ENCODE measurements at regions not wholly inside any gene's neighbourhood (a gene's known extent, or its start where the extent isn't known, plus 50 kb on each side); places are given as distances from the start of the nearest gene placed in this dataset.

- POLR2A ChIA-PET, result no interaction called here
- peaks cover 2% of the 10 kb centered on the region for H3K9me3 Mint-ChIP-seq
- H3K27me3 Mint-ChIP-seq, result peaks cover 12% of the 10 kb centered on the region
- no peak for DNase-seq
- H3K4me1 Mint-ChIP-seq (ENCODE audit: low read depth), result no peaks in the 10 kb centered on the region
- H3K27ac Mint-ChIP-seq, result no peak overlapping the region
- CTCF ChIA-PET, result no interaction called here
- H3K4me3 Mint-ChIP-seq, result no peak overlapping the region
- H3K36me3 Mint-ChIP-seq, result no peaks in the 10 kb centered on the region
- intact Hi-C loops (cut with micrococcal nuclease), result no loop called here
Observed at GRCh38 chr14:61961369-61961768, 199.1 kb downstream of the SNAPC1 start.

- Mint-ChIP-seq H3K4me1 (ENCODE audit: low read depth) (no peaks in the 10 kb centered on the region), H3K4me3 (no peak overlapping the region), H3K9me3 (no peaks in the 10 kb centered on the region), H3K27ac (no peak overlapping the region), H3K27me3 (peaks cover 12% of the 10 kb centered on the region), H3K36me3 (no peaks in the 10 kb centered on the region)
- DNase-seq, result no peak
- intact Hi-C loops (cut with micrococcal nuclease), result no loop called here
- CTCF ChIA-PET, result no interaction called here
- POLR2A ChIA-PET, result no interaction called here
Observed at GRCh38 chr14:61963926-61964325, 201.7 kb downstream of the SNAPC1 start.

- Mint-ChIP-seq H3K36me3 (no peaks in the 10 kb centered on the region), H3K9me3 (no peaks in the 10 kb centered on the region), H3K27ac (no peak overlapping the region), H3K4me3 (no peak overlapping the region), H3K27me3 (peaks cover 14% of the 10 kb centered on the region), H3K4me1 (ENCODE audit: low read depth) (no peaks in the 10 kb centered on the region)
- POLR2A ChIA-PET, result no interaction called here
- CTCF ChIA-PET, result interaction anchor here (1.0 kb wide), 1 partner anchor 104 kb away, joined by 3 read pairs; no protein-coding TSS in a partner anchor
- DNase-seq, result no peak
- intact Hi-C loops (cut with micrococcal nuclease), result no loop called here
Observed at GRCh38 chr14:61965030-61965745, 203.0 kb downstream of the SNAPC1 start.

GRCh38 chr14:61968207-61968606 lies 206.0 kb downstream of the SNAPC1 start:
- no peaks in the 10 kb centered on the region for H3K36me3 Mint-ChIP-seq
- H3K4me1 Mint-ChIP-seq (ENCODE audit: low read depth), result no peaks in the 10 kb centered on the region
- H3K27ac Mint-ChIP-seq, result no peak overlapping the region
- ChIA-PET CTCF (interaction anchor here (0.7 kb wide), 1 partner anchor 1747 kb away, joined by 3 read pairs; no protein-coding TSS in a partner anchor), POLR2A (no interaction called here)
- intact Hi-C loops (cut with micrococcal nuclease), result no loop called here
- no peak overlapping the region for H3K4me3 Mint-ChIP-seq
- H3K27me3 Mint-ChIP-seq, result peaks cover 9% of the 10 kb centered on the region
- DNase-seq, result no peak
- no peaks in the 10 kb centered on the region for H3K9me3 Mint-ChIP-seq

DNA sequence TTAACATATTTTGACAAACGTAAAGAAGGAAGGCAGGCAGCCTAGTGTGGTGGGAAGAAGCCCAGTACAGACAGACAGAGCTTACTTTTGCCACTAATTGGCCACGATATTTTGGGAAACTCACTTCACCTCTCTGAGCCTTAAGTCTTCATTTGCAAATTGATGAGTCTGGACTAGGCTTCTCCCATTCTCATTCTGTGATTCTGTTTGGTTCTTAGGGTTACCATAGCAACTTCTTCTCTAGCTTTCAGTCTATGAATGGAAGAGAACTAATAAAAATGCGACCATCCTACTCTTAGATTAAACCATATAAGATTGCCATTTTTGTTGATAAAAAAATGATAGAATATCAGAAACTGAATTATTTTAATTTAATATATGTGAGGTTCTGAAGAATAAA lies 210.5 kb downstream of the SNAPC1 start:
- H3K36me3 Mint-ChIP-seq, result no peaks in the 10 kb centered on the region
- ChIA-PET POLR2A (no interaction called here), CTCF (no interaction called here)
- DNase-seq, result no peak
- intact Hi-C loops (cut with micrococcal nuclease), result no loop called here
- H3K9me3 Mint-ChIP-seq, result peaks cover 18% of the 10 kb centered on the region
- H3K4me1 Mint-ChIP-seq (ENCODE audit: low read depth), result no peaks in the 10 kb centered on the region
- no peak overlapping the region for H3K27ac Mint-ChIP-seq
- no peak overlapping the region for H3K4me3 Mint-ChIP-seq
- H3K27me3 Mint-ChIP-seq, result peaks cover 8% of the 10 kb centered on the region

GRCh38 chr14:61973981-61974380 lies 211.8 kb downstream of the SNAPC1 start:
- ChIA-PET POLR2A (no interaction called here), CTCF (interaction anchor here (1.6 kb wide), 1 partner anchor 17 kb away, joined by 3 read pairs; no protein-coding TSS in a partner anchor)
- no peaks in the 10 kb centered on the region for H3K4me1 Mint-ChIP-seq (ENCODE audit: low read depth)
- H3K27me3 Mint-ChIP-seq, result peaks cover 8% of the 10 kb centered on the region
- intact Hi-C loops (cut with micrococcal nuclease), result no loop called here
- H3K9me3 Mint-ChIP-seq, result peaks cover 18% of the 10 kb centered on the region
- H3K27ac Mint-ChIP-seq, result no peak overlapping the region
- no peak overlapping the region for H3K4me3 Mint-ChIP-seq
- no peaks in the 10 kb centered on the region for H3K36me3 Mint-ChIP-seq
- no peak for DNase-seq

DNA sequence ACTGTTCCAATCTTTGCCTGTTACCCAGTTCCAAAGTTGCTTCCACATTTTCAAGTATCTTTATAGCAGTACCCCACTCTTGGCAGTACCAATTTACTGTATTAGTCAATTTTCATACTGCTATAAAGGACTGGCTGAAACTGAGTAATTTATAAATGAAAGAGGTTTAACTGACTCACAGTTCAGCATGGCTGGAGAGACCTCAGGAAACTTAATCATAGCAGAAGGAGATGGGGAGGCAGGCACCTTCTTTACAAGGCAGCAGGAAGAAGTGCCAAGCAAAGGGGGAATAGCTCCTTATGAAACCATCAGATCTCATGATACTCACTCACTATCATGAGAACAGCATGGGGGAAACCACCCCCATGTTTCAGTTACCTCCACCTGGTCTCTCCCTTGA lies 215.0 kb downstream of the SNAPC1 start:
- Mint-ChIP-seq H3K27ac (no peak overlapping the region), H3K36me3 (no peaks in the 10 kb centered on the region), H3K4me3 (no peak overlapping the region), H3K9me3 (peaks cover 18% of the 10 kb centered on the region), H3K27me3 (peaks cover 6% of the 10 kb centered on the region), H3K4me1 (ENCODE audit: low read depth) (no peaks in the 10 kb centered on the region)
- ChIA-PET POLR2A (no interaction called here), CTCF (no interaction called here)
- no peak for DNase-seq
- intact Hi-C loops (cut with micrococcal nuclease), result no loop called here

DNA sequence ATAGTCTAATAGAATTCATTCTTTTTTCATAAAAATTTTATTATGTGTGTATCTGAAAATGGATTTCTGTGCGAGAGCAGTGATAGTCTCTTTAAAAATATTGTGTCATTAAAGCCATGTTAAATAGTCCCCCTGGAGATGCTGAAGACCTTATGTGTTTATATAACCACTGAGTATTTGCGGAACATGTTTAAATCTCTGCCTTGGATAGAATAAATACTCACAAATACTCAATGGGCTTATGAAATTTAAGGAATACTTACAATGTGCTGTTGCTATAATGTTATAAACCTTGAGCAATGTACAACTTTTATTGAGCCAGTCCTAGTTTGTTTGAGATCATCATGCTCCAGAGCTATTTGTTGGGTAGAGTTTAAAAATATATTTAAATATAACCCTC lies 226.0 kb downstream of the SNAPC1 start:
- no peaks in the 10 kb centered on the region for H3K9me3 Mint-ChIP-seq
- ChIA-PET CTCF (no interaction called here), POLR2A (no interaction called here)
- DNase-seq, result no peak
- H3K36me3 Mint-ChIP-seq, result no peaks in the 10 kb centered on the region
- intact Hi-C loops (cut with micrococcal nuclease), result no loop called here
- H3K4me1 Mint-ChIP-seq (ENCODE audit: low read depth), result no peaks in the 10 kb centered on the region
- H3K4me3 Mint-ChIP-seq, result no peak overlapping the region
- H3K27me3 Mint-ChIP-seq, result no peaks in the 10 kb centered on the region
- no peak overlapping the region for H3K27ac Mint-ChIP-seq

- CTCF ChIA-PET, result no interaction called here
- Mint-ChIP-seq H3K27me3 (peaks cover 3% of the 10 kb centered on the region), H3K9me3 (no peaks in the 10 kb centered on the region), H3K36me3 (no peaks in the 10 kb centered on the region), H3K4me1 (ENCODE audit: low read depth) (no peaks in the 10 kb centered on the region), H3K4me3 (no peak overlapping the region), H3K27ac (no peak overlapping the region)
- POLR2A ChIA-PET, result no interaction called here
- intact Hi-C loops (cut with micrococcal nuclease), result no loop called here
- DNase-seq, result no peak
Observed at GRCh38 chr14:61992139-61992538, 229.9 kb downstream of the SNAPC1 start.

- H3K9me3 Mint-ChIP-seq, result no peaks in the 10 kb centered on the region
- no peak overlapping the region for H3K27ac Mint-ChIP-seq
- no peaks in the 10 kb centered on the region for H3K36me3 Mint-ChIP-seq
- no peaks in the 10 kb centered on the region for H3K4me1 Mint-ChIP-seq (ENCODE audit: low read depth)
- no peak overlapping the region for H3K4me3 Mint-ChIP-seq
- DNase-seq, result no peak
- intact Hi-C loops (cut with micrococcal nuclease), result no loop called here
- ChIA-PET CTCF (no interaction called here), POLR2A (no interaction called here)
- H3K27me3 Mint-ChIP-seq, result peaks cover 3% of the 10 kb centered on the region
Observed at GRCh38 chr14:61992926-61993325, 230.7 kb downstream of the SNAPC1 start.

DNA sequence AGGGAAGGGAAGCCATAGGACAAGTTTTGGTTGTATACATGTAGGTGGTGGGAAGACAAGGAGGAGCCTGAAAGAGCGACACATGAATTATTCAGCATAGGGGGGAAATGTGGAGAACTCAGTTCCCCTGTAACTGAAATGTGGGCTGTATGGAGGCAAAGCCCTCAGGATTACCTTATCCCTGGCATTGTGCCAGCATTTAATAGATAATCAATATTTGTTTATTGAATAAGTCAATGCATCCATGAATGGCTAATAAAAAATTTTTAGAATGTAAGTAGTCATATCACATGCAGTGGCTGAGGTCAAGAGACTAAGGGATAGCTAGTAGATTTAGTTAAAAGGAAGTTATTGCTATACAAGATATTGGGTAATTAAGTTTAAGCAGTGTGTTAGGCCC lies 232.4 kb downstream of the SNAPC1 start:
- ChIA-PET CTCF (no interaction called here), POLR2A (no interaction called here)
- peaks cover 3% of the 10 kb centered on the region for H3K27me3 Mint-ChIP-seq
- no peaks in the 10 kb centered on the region for H3K36me3 Mint-ChIP-seq
- H3K4me1 Mint-ChIP-seq (ENCODE audit: low read depth), result no peaks in the 10 kb centered on the region
- DNase-seq, result no peak
- no peak overlapping the region for H3K27ac Mint-ChIP-seq
- no peaks in the 10 kb centered on the region for H3K9me3 Mint-ChIP-seq
- H3K4me3 Mint-ChIP-seq, result no peak overlapping the region
- intact Hi-C loops (cut with micrococcal nuclease), result no loop called here

GRCh38 chr14:61996753-61997152 lies 234.5 kb downstream of the SNAPC1 start:
- CTCF ChIA-PET, result no interaction called here
- peaks cover 4% of the 10 kb centered on the region for H3K27me3 Mint-ChIP-seq
- POLR2A ChIA-PET, result interaction anchor here (1.0 kb wide), 1 partner anchor 16 kb away, joined by 3 read pairs; no protein-coding TSS in a partner anchor
- H3K36me3 Mint-ChIP-seq, result no peaks in the 10 kb centered on the region
- H3K4me3 Mint-ChIP-seq, result no peak overlapping the region
- no peaks in the 10 kb centered on the region for H3K4me1 Mint-ChIP-seq (ENCODE audit: low read depth)
- intact Hi-C loops (cut with micrococcal nuclease), result no loop called here
- DNase-seq, result no peak
- H3K27ac Mint-ChIP-seq, result no peak overlapping the region
- H3K9me3 Mint-ChIP-seq, result no peaks in the 10 kb centered on the region

DNA sequence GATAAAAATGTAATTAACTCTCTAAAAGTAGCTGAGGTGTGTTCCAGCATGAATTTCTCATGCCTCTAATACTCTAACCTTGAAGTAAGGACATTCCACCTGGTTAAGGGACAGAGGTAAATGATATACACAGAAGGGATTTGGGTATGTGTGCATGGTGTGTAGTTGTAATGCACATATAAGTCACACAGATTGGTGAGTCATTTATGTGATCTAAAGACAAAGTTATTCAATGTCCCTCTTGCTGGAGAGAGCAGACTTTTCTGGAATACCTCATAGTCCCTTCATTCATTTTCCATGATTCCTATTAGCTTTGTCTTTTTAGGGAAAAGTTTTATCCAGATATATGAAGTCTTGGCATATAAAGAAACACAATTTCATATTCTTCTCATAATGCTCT lies 234.9 kb downstream of the SNAPC1 start:
- Mint-ChIP-seq H3K27ac (no peak overlapping the region), H3K9me3 (peaks cover 3% of the 10 kb centered on the region), H3K4me3 (no peak overlapping the region), H3K4me1 (ENCODE audit: low read depth) (no peaks in the 10 kb centered on the region), H3K36me3 (no peaks in the 10 kb centered on the region), H3K27me3 (peaks cover 4% of the 10 kb centered on the region)
- ChIA-PET CTCF (no interaction called here), POLR2A (interaction anchor here (0.6 to 1.0 kb wide), 2 partner anchors 15 to 16 kb away, joined by 3 read pairs; no protein-coding TSS in a partner anchor)
- no peak for DNase-seq
- intact Hi-C loops (cut with micrococcal nuclease), result no loop called here
